NCI-H1436 treated with DMSO at 0.1 percent for 48 hours (cell line): ENCODE measurements at regions not wholly inside any gene's neighbourhood (a gene's known extent, or its start where the extent isn't known, plus 50 kb on each side); places are given as distances from the start of the nearest gene placed in this dataset.

Experiments
- DNase-seq: peaks from one replicate; lab custom pipeline; 2025; lab: John Stamatoyannopoulos, UW

DNA sequence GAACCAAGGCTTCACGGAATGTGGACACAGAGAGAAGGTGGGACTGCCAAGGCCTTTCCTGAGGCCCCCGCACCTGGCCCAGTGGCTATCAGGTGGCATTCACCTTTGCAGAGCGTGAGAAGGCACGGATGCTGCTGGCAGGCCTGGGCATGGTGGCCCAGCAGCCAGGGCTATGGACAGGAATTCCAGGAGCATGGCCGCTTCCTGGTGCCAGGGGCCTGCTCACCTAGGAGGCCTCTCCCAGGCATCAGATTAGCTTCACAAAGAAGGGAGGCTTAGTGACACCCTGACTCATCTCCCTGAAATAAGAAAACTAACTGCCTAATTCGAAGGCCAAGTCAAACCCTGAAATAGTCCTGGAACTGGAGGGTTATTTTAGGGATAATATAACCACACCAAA is 155.8 kb downstream of the TEX29 start:
- no peak for DNase-seq

DNA sequence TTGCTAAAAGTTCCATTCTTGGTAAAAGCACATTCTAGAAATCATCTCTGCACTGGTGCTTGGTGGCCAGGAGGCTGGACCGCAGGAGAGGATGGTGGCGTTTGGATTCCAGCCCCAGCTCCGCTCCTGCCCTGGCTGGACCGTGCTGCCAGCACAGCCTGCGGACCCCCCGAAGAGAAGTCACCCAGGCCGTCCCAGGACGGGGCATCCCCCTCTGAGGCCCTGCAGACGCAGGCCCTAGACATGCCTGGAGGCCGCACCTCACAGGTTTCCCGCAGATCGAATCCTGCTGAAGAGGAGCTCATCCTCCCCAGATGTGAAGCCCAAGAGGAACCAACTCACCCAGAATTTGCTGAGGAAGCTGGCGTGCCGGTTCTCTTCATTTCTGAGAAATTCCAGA is 159.0 kb downstream of the TEX29 start:
- DNase-seq, result no peak

DNA sequence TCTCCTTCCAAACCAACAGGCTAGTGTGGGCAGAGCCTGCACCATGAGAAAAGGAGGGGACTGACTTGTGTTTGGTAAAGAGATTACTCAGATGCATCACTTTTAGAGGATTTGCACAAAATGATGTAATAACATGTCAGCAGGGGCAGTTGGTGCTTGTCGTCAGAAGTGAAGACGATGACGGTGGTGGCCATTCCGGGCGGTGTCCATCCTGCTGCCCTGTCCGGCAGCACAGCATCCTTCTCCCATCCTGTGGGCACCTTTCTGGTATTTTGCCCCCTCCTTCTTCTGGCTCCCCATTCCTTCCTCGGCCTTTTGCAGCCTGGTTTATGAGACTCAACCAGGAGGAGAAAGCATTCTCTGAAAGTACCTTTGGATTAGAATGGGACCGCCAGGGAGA is 160.1 kb downstream of the TEX29 start:
- no peak for DNase-seq

DNA sequence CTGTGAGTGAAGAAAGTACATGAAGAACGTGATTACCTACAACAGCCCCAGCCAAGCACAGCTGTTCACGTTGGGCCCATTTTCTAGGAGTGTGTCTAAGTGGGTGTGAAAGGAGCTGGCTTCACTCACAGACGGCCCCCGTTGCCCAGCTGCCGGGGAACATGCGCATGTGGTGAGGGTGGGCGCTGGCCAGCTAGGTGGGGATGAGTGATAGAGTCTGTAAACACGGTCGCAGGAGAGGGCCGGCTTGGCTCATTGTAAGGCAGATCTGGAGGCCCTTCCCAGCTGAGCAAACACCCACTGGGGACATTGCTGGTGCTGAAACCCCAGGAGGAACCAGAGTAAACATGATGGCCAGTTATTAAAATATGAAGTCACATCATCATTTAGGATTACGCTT is 160.5 kb downstream of the TEX29 start:
- peak; percentile 73 for DNase-seq

DNA sequence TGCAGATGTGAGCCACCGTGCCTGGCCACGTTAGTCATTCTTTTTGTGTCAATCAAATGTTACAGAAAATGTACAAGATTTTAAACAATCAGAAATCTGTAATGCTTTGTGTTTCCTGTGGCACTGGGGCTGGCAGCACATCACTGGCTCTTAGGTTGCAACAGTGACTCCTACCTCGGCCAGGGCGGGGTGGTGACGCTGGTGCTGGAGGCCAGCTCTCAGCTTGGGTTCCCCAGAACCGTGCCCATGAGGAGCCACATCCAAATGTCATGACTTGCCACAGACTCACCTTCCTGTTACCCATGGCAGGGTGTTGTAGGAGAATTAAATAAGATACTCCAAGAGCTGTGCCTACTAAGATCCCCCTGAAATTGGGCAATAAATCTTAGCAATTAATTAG is 161.7 kb downstream of the TEX29 start:
- DNase-seq, result no peak

DNA sequence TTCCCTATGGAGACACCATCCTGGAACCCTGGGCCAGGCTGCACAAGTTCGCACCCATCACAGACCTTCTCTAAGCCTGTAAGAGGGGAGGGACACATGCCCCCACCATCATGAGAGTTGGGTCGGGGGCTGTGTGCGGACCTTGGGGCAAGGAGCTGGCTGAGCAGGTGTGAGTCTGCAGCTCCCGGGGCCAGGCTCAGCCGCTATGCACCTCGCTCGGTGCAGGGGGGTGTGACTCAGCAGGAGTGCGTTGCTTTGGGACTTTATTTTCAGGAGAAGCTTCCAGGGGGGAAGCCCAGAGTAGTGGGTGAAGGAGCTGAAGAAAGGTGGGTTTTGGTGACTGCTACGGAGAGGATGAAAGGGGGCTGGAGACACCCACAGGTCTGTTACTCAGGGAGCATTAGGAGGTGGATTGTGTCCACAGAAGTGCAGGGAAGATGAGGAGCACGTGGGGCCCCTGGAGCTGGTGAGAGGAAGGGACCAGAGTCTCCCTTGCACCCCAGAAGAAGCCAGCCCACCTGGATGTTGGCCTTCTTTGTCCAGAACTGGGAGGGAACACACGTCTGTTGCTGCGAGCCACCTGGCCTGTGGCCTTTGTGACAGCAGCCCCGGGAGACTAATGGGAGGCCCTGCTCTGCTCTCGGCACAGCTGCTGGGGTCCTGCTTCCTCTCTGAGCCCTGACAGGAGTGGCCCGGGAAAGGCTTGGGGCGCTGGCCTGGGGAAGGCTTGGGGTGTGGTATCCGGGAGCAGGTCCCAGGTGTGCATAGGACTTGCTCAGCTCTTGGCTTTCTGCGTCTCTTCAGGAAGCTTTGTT is 162.6 kb downstream of the TEX29 start:
- no peak for DNase-seq

DNA sequence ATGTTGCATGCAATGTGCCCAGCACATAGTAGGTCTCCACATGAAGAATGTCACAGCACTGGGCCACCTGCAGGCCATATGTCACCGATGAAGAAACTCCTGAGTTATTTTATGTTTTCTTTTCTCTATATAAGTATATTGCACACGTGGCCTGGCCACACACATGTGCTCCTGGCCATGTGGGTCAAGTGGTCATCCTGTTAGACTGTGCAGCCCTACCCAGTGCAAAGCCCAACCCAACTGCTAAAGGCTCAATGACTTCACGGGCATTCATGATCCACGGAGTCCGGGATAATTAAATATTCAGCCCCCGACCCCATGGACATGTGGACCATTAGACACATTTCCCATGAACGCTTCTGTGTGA is 163.2 kb downstream of the TEX29 start:
- DNase-seq, result no peak

DNA sequence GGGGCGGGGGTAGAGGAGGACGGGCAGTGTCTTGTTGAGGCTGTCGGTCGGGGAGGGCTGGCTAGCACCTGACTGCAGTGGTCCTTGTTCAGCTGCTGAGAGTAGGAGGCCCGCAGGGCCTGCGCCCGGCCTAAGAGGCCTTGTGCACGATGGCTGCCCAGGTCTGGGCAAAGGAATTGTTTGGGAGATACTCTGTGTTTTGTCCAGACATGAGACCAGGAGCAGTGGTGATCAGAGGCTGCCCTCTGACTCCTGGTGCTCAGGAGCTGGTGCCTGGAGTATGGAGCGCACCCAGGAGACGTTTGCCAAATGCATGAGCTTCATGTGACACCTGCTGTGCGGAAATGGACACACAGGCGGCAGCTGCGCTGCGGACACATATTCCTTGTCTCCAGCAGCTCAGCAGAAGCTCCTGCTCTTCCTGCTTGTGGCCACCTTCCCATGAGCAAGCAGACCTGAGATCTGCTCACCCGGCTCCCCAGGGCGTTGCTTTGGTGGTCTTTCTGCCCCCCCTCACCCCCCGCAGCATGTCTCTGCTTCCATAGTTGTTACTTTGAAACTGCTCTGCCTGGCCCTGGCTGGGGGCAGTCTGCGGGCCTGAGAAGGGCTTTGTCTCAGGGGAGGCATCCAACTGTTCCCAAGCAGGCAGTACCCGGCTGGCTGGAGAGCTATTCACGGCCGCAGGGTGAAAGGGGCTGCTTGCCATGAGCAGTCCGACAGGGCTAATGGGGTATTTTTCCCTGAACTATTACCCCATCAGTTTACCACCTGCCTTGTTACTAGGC is 163.9 kb downstream of the TEX29 start:
- DNase-seq, result no peak

DNA sequence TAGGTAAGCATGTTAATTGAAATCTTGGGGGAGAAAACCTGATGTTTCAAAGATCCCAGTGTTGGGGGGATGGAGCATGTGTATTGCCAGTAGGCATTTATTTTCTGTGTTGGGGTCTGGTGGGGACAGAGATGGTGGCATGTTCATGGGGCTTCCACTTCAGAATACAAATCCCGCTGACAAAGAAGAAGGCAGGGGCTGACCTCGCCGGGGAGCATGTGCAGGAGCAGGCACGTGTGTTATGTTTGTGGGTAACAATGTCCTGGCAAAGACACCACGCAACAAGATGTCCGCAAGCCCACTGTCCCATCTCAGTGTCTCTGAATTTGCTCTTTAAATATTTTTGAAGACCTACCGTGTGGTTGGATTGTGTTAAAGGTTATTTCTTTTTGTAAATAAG is 164.5 kb downstream of the TEX29 start:
- no peak for DNase-seq

DNA sequence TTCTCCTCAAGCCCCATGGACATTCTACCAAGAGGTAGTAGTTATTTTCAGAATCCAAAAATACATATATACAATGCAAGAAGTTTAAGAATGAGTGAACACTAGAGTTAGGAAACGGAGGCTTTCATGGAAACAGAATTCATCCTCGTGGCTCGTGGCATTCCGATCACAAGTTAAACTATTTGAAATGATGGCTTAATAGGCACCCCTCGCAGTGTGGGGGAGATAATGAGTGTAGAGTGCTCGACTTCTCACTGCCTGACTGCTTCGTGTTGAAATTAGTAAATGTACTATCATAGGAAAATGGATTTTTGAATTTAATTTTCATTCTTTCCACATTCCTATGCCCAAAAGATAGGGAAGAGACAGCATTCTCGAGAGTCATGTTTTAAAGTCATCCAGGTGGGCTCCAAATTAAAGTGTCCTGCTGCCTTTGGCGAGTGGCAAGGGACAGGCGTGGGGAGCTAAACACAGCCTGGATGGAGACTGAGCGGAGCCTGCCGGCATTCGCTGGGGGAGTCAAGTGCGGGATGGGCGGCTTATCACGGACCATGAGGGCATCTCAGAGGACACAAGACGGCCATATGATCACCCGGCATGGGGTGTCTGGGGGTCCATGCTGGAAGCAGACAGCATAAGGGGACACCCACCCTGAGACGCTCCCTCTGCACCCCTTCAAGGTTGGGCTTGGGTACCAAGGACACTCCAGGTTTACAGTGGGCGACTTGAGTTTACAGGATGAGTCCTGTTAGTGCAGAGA is 165.2 kb downstream of the TEX29 start:
- DNase-seq, result no peak

DNA sequence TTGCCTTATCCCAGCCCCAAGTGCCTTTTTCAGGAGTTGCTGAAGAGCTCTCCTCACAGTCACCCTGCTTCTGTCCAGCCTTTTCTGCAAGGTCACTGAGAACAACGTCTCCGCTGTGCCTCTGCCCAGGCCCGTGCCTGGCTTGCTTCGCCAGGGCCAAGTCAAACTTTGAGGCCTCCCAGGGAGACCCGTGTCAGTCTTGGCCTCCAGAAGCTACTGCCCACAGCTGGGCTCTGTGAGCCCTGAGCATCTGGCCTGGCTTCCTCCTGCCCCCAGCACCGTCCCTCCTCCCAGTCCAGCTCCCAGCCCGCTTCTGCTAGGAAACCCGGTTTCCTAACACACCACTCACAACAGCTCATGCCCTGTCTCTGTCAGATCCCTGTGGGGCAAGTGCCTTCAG is 165.9 kb downstream of the TEX29 start:
- DNase-seq, result no peak

DNA sequence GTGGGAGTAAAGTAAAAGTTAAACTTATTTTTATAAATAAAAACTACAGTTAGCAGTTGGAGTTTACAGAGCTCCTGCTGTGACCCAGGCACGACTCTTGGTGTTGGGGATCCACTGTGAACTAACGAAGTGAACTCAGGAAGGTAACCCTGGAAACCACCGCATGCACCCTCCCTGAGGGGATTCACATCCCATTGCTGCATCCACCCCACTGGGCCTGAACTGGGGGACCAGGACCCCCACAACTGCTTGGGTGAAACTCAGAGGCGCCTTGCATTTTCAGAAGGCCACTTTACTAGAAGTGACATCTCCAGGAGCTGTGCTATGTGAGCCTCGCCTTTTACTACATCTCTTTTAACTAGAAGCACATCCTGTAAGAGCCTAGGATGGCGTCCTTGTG is 166.4 kb downstream of the TEX29 start:
- no peak for DNase-seq

DNA sequence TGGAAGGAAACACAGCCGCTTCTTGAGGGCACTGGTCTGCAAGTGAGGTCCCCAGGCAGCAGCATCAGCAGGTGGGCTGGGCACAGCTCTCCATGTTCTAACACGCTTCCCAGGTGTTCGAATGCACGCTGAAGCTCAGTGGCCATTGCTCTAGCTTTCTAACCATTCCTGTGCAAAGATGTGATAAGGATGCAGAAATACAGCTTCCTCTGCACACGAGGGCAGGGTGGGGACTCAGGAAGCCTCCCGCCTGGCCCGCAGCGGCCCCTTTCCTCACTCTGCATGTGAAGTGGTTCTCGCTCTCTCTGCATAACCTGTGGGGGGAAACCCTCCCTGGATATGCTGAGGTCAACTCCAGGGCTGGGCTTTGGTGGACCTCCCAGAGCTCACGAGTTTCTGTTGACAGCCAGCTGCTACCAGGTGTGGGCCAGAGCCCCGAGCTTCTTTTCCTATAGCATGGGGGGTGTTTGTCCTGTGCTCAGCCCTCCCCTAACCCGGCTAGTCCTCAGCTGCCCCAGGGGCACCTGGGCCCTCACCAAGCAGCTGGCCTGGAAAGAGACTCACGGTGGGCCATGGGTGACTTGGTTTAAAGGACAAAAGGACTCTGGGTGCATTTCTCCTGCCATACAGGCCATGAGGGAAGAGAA is 168.2 kb downstream of the TEX29 start:
- no peak for DNase-seq

DNA sequence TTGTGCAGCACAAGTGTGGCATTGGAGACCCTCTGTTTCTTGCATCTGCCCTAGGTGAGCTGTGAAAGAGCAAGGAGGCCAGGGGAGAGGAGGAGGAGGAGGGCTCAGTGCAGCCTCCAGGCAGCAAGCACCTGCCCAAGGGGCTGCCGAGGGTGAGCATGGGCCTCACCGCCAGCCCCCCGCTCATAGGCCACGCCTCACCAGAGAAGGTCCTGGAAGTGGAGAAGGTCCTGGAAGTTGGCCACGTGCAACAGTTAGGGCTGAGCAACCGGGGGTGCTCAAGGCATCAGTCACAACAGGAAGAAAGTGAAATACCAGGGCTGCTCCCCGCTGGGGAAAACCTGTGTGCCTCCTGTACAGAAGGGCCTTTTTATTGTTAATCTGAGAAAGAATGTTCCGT is 168.9 kb downstream of the TEX29 start:
- DNase-seq, result no peak

DNA sequence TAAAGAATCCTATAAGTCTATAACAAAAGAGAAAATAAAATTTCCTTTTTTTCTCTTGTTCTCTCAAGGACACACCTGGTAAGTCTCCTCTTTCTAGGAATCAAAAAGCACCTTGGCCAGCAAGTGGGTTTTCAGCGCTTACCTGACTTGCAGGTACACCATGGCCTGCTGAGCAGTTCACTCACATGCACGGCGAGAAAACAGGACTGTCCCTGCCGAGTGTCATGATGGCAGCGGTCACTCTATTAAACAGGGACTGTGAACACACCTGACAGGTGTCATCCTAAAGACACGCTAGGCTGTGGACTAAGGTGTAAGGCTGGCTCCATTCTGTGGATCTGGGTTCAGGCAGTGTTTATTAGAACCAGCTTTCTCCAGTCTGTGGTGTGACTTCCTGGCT is 170.2 kb downstream of the TEX29 start:
- no peak for DNase-seq

DNA sequence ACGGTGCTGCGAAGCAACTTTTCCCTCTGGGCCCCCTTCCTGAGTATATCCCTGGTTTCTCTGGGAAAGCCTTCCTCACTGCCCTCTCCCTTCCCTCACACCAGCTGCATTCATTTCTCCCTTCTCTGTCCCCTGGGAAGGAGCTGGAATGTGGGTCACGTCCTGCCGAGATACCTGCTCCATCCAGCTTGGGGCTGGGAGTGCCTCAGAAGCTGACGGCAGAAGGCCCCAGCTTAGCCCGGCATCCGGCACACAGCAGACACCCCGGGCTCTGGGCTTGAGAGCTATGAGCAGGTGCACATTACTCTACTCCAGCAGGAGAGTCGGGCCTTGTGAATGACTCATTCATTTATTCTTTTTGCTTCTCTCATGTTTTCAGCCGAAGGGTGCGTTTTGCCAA is 170.6 kb downstream of the TEX29 start:
- no peak for DNase-seq

DNA sequence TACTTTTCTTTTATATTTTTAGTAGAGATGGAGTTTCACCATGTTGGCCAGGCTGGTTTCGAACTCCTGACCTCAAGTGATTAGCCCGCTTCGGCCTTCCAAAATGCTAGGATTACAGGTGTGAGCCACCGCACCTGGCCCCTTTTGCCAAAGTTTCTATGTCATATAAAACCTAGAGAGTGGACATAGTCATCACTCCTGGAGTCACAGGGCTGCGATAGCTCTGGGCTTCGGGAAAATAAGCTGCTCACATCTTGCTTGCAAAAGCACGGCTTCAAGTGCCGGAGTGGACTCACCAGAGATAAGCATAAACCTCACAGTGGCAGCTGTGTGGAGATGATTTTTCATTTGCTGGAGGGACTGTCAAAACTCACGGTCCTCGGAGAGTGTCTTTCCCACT is 171.2 kb downstream of the TEX29 start:
- no peak for DNase-seq

DNA sequence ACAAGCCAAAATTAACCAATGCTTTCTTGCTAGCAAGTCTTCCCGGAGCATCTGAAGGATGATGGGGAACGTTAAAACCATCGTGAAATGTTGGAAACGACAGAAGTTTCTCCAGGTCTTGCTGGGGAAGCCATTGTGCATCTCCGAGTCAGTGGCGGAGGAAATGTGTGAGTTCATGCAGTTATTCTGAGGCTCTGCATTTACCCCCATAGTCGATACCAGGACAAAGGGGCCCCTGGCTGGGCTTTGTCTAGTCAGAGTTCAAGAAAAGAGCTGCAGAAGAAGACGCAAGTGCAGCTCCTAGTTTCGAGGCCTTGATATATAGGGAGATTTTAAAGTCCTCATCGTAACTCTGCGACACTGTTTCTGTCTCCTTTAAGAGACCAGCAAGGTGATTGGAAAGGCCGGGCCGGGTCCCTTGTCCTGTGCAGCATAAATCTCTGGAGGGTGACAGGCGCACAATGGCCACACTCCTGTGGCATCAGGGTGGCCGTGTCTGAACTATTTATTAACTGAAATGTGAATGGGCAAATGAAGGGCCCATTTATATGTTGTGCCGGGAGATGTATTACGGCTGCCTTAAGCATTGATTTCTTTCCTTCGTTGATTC is 172.0 kb downstream of the TEX29 start:
- no peak for DNase-seq

DNA sequence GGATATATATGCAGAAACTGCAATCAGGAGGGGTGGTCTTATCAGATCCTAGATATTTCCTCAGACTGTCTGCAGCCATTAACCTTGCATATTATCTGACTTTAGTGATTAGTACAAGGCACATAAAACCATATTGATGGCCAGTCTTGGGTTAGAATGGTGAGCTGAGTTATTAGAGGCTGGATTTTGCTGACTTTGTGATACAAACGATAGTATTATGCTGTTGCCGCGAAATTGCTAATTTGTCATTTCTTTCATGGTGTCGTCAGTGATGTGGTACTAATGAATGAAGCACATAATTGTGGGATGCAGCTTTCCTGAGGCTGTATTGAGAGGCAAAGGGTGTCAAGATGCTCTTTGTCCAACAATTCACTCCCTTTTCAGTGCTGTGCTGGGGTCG is 172.5 kb downstream of the TEX29 start:
- DNase-seq, result no peak

DNA sequence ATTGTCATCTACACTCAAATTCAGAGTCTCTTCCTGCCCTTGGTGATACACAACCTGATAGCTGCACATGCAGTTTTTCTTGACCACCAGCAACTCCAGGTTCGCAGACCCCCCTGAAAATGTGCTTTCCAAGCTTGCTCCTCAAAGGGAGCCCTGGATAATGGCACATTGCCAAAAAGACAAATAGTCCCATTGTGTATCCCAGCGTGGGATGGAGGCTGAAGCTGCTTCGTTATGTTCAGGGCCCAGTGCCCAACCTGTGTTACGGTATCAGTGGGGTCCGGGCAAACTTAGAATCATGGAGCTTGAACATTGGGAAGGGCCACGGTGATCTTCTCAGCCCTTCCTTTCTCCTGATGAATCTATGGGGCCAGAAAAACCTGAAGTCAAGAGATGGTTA is 173.0 kb downstream of the TEX29 start:
- DNase-seq, result no peak

DNA sequence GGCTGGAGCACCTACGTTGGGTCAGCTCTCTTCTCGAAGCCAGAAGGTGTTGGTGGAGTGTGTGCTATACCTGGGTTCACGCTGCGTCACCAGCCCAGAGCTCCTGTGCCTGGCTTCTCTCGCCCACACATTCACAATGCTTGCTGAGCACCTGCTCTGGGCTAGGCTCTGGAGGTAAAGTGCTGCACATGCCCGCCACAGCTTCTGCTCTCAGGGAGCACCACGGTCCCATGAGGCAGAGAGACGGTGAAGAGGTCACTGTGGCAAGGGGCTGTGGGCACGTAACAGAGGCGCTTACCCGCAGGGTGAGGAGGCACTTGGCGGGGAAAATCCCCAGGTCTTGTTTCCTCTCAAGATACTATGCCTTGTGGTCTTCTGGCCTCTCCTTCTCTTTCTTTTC is 174.2 kb downstream of the TEX29 start:
- DNase-seq, result no peak
